GM19239 (cell line): ENCODE measurements at regions not wholly inside any gene's neighbourhood (a gene's known extent, or its start where the extent isn't known, plus 50 kb on each side); places are given as distances from the start of the nearest gene placed in this dataset.
"Not testable (repeated sequence)": the region's sequence is repeated elsewhere in the genome, so short reads cannot be mapped to it uniquely, and the experiment has no call there.

Experiments used
- DNase-seq: peaks from one replicate; pipeline ENCODE4 v3.0.0; 2011; ENCODE audit warnings: low spot score; ENCODE audit not compliant: insufficient read length
- FAIRE-seq: peaks from 2 replicates; lab custom pipeline; 2011; peaks lifted over from hg19 to GRCh38; lab: Jason Lieb, UNC

DNA sequence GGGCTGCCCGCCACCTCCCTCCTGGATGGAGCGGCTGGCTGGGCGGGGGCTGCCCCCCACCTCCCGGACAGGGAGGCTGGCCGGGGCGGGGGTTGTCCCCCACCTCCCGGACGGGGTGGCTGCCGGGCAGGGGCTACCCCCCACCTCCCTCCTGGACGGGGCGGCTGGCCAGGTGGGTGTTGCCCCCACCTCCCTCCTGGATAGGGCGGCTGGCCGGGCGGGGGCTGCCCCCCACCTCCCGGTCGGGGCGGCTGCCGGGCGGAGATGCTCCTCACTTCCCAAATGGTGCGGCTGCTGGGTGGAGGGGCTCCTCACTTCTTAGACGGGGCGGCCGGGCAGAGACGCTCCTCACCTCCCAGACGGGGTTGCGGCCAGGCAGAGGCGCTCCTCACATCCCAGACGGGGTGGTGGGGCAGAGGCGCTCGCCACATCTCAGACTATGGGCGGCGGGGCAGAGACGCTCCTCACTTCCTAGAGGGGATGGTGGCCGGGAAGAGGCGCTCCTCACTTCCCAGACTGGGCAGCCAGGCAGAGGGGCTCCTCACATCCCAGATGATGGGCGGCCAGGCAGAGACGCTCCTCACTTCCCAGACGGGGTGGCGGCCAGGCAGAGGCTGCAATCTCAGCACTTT is 153.9 kb upstream of the OR4C13 start:
- DNase-seq, FAIRE-seq: not testable (repeated sequence)

DNA sequence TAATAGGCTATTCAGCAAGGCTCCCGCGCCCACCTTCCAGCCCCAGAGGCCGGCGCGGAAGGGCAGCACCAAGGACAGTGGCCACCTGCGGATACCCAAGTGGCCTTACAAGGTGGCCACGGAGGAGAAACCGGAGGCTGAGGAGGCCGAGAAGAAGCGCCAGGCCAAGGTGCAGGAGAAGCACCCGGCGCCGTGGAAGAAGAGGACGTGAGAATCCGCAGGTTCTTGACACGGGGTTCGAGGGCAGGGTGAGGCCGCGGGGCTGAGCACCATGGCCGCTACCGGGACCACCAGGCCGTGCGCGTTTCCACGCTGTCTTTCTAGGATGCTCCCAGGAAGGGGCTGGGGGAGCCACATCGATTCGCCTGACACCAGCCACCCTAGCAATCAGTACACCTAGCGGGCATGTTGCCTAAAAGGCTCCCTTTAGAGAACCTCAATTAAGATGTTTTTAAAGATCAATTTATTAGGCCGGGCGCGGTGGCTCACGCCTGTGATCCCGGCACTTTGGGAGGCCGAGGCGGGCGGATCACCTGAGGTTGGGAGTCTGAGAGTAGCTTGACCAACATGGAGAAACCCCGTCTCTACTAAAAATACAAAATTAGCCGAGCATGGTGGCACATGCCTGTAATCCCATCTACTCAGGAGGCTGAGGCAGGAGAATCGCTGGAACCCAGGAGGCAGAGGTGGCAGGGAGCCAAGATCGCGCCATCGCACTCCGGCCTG is 134.3 kb upstream of the OR4C13 start:
- not testable (repeated sequence) for DNase-seq, FAIRE-seq

DNA sequence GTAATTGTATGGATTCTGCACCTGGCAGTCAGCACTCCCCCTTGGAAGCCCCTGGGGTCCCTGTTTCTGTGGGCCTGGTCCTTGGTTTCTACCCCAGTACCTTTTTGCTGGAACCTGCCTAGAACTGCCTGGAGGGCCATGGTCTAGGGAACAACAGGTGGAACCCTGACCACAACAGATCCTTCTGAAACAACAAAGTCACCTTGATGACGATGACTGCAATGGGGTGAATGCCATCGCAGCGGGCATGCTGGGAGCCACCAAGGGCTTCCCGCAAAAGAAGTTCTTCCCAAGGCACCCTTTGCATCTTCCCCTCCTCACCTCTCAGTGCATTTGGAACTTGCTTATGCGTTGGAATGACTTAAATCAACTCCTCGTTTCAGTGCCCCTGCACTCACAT is 129.0 kb upstream of the OR4C13 start:
- not testable (repeated sequence) for FAIRE-seq, DNase-seq

DNA sequence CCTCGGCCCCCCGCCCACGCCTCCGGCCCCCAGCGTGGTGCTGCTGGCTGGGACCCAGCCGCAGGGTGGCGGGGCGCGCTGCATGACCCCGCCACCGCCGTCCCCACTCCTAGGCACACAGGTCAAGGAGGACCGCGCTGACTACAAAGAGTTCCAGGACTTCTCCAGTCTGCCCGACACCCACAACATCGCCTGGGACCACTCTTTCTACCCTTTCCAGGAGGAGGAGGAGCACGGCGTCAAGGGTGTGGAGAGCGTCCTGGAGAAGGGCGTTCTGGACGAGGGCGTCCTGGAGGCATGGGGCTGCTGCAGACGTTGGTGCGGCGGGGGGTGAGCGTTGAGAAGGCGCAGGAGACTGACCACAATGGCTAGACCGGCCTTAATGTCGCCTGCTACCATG is 101.7 kb upstream of the OR4C13 start:
- not testable (repeated sequence) for FAIRE-seq

DNA sequence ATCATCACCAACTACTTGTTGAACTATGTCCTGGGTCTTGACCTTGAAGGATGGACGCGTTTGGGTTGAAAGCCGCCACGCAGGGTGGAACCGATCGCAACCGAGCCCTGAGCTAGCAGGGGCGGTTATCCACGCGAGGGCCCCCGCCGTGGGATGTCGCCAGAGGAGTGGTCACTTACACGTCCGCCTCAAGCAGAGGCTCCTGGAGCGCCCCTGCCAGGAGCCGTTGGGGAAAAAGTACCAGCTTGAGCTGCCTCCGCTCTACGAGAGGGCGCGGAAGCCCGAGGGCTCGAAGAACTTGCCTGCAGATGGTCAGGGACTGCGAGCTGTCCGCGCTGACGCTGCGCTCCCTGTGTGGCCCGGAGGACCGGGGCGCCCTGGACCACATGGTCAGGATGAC is 100.7 kb upstream of the OR4C13 start:
- FAIRE-seq, result no peak

More for the DNA sequence above, 101.7 kb upstream of the OR4C13 start:
- DNase-seq, result not testable (repeated sequence)

DNA sequence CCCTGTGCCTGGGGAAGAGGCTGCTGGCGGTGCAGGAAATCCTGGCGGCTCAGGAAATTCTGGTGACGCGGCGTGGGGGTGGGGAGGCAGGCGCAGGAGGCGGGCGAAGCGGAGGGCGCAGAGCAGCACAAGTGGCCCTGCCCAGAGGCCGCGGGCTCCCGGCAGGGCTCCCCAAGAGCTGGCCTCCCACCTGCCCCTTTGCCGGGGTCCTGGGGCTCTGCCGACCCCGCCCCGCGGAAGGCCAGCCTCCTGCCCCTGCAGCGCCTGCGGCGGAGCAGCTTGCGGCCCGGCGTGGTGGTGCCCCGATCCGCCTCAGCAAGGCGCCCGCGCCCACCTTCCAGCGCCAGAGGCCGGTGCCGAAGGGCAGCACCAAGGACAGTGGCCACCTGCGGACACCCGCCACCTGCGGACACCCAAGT is 100.2 kb upstream of the OR4C13 start:
- DNase-seq, result no peak
- no peak for FAIRE-seq

More for the DNA sequence above, 100.7 kb upstream of the OR4C13 start:
- DNase-seq, result no peak

DNA sequence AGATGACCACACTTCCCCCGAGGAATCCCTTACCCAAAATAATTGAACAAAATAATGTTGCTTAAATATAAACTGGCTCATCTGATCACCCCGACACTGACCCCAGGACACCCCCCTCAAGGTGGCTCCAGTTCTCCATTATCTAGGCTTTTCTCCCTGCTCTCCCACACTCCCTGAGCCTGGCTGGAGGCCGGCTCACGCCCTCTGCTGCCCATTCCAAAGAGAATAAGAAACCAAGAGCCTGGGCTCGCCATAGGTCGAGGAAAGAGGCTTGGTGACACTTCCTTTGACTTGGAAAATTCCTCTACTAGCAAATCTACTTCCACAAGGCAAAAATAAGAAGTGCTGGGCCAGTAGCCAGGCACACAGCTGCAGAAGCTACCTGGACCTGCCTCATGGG is 63.3 kb upstream of the OR4C13 start:
- FAIRE-seq, DNase-seq: not testable (repeated sequence)

DNA sequence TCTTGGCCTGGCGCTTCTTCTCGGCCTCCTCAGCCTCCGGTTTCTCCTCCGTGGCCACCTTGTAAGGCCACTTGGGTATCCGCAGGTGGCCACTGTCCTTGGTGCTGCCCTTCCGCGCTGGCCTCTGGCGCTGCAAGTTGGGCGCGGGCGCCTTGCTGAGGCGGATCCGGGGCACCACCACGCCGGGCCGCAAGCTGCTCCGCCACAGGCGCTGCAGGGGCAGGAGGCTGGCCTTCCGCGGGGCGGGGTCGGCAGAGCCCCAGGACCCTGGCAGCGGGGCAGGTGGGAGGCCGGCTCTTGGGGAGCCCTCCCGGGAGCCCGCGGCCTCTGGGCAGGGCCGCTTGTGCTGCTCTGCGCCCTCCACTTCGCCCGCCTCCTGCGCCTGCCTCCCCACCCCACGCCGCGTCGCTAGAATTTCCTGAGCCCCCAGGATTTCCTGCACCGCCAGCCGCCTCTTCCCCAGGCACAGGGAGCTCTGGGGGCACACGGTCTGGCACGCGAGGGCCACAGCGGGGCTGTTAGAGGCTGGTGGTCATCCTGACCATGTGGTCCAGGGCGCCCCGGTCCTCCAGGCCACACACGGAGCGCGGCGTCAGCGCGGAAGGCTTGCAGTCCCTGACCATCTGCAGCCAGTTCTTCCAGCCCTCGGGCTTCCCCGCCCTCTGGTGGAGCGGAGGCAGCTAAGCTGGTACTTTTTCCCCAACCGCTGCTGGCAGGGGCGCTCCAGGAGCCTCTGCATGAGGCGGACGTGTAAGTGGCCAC is 60.1 kb upstream of the OR4C13 start:
- not testable (repeated sequence) for DNase-seq, FAIRE-seq

DNA sequence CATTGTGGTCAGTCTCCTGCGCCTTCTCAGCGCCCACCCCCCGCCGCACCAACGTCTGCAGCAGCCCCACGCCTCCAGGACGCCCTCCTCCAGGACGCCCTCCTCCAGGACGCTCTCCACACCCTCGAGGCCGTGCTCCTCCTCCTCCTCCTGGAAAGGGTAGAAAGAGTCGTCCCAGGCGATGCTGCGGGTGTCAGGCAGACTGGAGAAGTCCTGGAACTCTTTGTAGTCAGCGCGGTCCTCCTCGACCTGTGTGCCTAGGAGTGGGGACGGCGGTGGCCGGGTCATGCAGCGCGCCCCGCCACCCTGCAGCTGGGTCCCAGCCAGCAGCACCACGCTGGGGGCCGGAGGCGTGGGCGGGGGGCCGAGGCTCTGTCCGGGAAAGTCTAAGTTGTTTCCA is 58.7 kb upstream of the OR4C13 start:
- DNase-seq, FAIRE-seq: not testable (repeated sequence)
